Right hindlimb (tissue), 1 donor: ENCODE measurements at regions not wholly inside any gene's neighbourhood (a gene's known extent, or its start where the extent isn't known, plus 50 kb on each side); places are given as distances from the start of the nearest gene placed in this dataset.
"Not testable (repeated sequence)": the region's sequence is repeated elsewhere in the genome, so short reads cannot be mapped to it uniquely, and the experiment has no call there.

Experiments
- DNase-seq: peaks from one replicate; pipeline ENCODE4 v3.0.0-alpha.2; 2018

GRCh38 chr7:79952399-79952798 is 182.2 kb upstream of the GNAI1 start:
- no peak for DNase-seq

DNA sequence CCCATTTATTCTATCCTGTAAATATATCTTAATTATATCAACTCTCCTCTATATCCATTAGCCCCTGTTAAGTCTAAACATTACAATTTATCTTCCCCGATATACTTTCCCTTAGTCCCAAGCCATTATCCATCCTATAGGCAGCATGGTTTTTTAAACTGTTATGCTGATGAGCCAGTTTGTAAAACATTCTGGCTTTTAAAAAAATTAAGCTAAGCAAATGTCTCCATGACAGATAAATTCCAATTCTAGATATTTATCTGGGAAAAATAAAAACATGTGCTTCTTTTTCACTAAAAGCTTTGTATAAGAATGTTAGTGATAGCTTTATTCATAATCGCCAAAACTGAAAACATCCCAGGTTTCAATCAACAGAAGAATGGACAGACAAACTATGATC is 183.2 kb upstream of the GNAI1 start:
- no peak for DNase-seq

- no peak for DNase-seq
Observed at GRCh38 chr7:79949778-79950177, 184.9 kb upstream of the GNAI1 start.

DNA sequence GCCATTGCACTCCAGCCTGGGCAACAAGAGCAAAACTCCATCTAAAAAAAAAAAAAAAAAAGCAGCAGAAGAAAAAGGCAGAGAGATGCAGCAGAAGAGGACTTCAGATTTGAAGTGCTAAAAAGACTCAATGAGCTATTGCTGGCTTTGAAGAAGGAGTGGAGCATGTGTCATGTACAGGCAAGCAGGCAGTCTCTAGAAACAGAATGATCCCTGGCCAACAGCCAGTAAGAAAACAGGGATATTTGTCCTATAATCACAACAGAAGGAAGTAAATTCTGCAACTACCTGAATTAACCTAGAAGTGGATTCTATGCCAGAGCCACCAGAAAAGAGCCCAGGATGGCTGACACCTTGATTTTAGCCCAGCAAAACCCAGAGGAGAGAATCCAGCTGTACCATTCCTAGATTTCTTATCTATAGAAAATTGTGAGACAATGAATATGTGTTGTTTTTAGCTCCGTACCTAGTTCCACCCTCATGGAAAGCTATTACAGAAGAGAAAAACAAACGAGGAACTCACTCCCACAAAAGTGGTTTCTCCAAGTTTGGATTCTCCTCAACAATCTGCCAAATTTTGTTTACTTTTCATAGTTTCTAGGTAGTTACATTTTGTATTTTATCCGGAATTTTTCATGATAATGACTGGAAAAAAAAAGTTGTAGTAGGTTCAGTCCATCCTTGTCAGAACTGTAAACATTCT is 198.2 kb upstream of the GNAI1 start:
- DNase-seq = no peak

DNA sequence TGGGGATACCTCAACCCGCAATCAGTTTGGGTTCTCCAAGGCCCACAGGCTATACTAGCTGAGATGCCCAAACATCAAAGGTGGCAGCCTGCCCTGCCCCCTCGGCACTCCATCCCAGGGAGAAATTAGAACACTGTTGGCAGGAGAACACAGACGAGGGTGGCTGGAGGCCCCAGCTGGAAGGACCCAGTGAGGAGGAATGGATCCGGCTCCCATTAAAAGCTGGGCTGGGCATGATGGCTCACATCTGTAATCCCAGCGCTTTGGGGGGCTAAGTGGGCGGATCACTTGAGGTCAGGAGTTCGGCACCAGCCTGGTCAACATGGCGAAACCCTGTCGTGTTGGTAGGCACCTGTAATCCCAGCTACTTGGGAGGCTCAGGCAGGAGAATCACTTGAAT is 199.9 kb upstream of the GNAI1 start:
- no peak for DNase-seq

- no peak for DNase-seq
Observed at GRCh38 chr7:79933144-79933543, 201.5 kb upstream of the GNAI1 start.

DNA sequence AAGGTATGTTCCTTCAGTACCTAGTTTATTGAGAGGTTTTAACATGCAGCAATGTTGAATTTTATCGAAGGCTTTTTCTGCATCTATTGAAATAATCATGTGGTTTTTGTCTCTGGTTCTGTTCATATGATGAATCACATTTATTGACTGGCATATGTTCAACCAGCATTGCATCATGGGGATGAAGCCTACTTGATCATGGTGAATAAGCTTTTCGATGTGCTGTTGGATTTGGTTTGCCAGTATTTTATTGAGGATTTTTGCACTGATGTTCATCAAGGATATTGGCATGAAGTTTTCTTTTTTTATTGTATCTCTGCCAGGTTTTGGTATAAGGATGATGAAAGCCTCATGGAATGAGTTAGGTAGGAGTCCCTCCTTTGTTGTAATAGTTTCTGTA is 204.0 kb upstream of the GNAI1 start:
- no peak for DNase-seq

- DNase-seq = no peak
Observed at GRCh38 chr7:79927116-79927515, 207.5 kb upstream of the GNAI1 start.

DNA sequence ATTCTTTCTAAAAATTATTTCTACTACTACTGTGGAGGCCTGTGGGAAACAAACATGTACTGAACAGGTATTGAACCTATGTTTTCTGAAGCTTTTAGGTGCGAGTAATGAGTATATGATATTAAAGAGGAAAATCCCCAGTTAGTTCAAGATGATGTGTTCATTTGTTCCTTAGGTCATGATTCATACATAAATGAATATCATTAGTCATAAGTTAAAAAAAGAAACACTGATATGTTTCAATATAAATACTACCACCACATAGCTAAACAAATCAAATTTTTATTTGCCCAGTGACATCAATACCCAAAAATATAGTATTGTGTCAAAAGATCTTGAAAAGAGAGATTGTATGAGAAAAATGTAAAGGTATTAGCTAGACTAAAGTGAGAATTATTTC is 210.7 kb upstream of the GNAI1 start:
- DNase-seq = no peak

DNA sequence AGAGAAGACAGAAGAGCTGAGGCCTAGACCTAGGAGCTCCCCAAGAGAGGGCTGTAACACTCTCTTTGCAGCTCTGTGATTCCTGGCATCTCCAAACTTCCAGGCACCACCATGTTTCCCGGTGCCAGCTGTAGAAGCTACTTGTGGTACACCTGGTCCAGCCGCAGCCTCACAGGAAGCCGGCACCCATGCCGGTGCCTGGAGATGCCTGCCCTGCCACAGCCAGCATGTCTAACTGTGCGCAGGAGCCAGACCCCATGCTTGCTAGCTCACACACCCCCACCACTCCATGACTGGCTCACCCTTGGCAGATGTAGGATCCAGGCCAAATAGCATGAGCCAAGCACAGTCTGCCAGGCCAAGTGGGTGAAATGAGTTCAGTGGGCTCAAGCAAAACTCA is 211.7 kb upstream of the GNAI1 start:
- DNase-seq = no peak

DNA sequence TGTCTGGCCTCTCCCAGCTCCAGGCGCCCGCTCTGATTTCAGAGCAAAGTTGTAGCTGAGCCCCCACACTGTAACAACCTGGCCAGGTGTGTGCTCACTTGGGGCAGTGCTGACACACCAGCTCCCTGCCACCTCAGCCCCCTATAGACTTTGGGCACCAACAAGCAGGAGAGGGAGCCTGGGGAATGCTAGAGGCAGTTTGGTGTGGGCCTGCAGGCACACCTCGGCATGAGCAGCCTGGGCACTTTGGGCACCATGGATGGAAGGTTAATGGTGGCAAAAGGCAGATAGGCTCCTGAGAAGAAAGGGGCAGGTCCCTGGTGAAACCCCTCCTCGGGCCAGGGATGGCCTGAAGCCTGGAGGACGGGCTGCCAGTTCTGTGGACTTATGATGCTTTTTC is 212.7 kb upstream of the GNAI1 start:
- DNase-seq = no peak

DNA sequence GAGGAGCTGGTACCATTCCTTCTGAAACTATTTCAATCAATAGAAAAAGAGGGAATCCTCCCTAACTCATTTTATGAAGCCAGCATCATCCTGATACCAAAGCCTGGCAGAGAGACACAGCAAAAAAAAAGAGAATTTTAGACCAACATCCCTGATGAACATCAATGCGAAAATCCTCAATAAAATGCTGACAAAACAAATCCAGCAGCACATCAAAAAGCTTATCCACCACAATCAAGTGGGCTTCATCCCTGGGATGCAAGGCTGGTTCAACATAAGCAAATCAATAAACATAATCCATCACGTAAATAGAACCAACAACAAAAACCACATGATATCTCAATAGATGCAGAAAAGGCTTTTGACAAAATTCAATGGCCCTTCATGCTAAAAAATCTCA is 216.0 kb upstream of the GNAI1 start:
- DNase-seq = not testable (repeated sequence)

- DNase-seq = not testable (repeated sequence)
Observed at GRCh38 chr7:79915346-79915745, 219.3 kb upstream of the GNAI1 start.

DNA sequence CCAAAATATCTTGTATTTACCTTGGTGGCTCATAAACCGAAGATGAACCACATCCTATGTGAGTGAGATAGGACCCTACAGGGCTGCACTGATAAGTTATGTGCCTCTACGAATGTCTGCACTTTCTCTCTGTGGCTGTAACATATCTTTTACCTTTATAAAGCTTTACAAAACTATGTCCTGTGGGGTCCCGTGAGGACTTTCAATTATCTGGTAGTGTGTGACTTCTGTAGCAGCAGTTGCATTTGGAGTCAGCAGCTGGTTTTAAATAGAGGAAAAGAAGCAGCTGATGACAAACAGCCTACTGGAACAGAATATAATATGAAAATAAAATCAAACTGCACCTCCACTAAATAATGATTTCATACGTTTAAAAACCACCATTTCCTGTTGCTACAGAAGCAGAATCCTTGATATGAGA is 222.4 kb upstream of the GNAI1 start:
- no peak for DNase-seq

GRCh38 chr7:79911420-79911819 is 223.2 kb upstream of the GNAI1 start:
- DNase-seq = no peak

DNA sequence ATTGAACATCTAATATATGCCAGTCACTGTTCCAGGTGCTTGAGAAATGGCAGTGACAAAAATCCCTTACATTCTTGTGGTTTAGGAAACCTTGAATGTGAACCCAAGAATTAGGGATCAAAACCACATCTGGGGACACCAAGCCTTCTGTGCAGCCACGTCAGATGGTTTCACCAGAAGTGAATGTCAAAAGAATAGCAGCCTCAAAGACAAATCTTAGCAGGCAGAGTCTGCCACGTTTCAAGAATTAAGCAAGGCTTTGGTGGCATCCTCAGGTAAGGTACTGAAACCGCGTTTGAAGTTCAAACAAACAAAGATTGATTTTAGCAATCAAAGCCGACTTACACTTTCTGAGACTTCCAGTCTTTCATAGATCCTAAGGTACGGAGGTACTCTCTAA is 225.5 kb upstream of the GNAI1 start:
- no peak for DNase-seq

- DNase-seq = no peak
Observed at GRCh38 chr7:79897166-79897565, 237.5 kb upstream of the GNAI1 start.

- no peak for DNase-seq
Observed at GRCh38 chr7:79893991-79894390, 240.6 kb upstream of the GNAI1 start.

DNA sequence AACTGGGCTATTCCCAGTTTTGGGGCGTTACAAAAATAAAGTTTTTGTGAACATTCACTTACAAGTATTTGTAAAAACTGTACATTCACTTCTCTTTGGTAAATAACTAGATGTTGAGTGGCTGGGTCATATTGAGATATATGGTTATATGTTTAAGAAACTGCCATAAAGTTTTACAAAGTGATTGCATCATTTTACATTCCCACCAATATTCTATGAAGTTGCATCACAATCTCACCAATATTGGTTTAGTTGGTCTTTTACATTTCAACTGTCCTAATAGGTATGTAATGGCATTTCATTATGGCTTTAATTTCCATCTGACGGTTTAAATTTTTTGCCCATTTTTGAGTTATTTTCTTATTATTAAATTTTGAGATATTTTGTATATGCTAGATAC is 251.7 kb upstream of the GNAI1 start:
- no peak for DNase-seq

- DNase-seq = no peak
Observed at GRCh38 chr7:79880312-79880711, 254.3 kb upstream of the GNAI1 start.

- no peak for DNase-seq
Observed at GRCh38 chr7:79877874-79878465, 256.7 kb upstream of the GNAI1 start.

- no peak for DNase-seq
Observed at GRCh38 chr7:79876848-79877252, 257.8 kb upstream of the GNAI1 start.

- no peak for DNase-seq
Observed at GRCh38 chr7:79874797-79875196, 259.8 kb upstream of the GNAI1 start.

GRCh38 chr7:79872176-79872575 is 262.5 kb upstream of the GNAI1 start:
- no peak for DNase-seq

DNA sequence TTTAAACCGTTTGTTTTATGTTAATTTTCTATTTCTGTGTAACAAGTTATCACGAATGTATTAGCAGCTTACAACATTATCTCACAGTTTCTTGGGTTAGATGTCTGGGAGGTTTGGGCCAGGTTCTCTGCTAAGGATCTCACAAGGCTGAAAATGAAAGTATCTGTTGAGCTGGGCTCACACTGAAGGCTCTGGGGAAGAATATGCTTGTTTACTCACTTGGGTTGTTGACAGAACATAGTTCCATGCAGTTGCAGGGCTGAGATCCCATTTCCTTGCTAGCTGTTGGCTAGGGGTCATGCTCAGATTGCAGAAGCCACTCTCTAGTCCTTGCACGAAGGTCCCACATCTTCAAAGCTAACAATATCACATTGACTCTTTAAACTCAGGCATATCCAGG is 266.6 kb upstream of the GNAI1 start:
- DNase-seq = no peak
